ENCODE measurements at regions not wholly inside any gene's neighbourhood (a gene's known extent, or its start where the extent isn't known, plus 50 kb on each side); places are given as distances from the start of the nearest gene placed in this dataset.

DNA sequence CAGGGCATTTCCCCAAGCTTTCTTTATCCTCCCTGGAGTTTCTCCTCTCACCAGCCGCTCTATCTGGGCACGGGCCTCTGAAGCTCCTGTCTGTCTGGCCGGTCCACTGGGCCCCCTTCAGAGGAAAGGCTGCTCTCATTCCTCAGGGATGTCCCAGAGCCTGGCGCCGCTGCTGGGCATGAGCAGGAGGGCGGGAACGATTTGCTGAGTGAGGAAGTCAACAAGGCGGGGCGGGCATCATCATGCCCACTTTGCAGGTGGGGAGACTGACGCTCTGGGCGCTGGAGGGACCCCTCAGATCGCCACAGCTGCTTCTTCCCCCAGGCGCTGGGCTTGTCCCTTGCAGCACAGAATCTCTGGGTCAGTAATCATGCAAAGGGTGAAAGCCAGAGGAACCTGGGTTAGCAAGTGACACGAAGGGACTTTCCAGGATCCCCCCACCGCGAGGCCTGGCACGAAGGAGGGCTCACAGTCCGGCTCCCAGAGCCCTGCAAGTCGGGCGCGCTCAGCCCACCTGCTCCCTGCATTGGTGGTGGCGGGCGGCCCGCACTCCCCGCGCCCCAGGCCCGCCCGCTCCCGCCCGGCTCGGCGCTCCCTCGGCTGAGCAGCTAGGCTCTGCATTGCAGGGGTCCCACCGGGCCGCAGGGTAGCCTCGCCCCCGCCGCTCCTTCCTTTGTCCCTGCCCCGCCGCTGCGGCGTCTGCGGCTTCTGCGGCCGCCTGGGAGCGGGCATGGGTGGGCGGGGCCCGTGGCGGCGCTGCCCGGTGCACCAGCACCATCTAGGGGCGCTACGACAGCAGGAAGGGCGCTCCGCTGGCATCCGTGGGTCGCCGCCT is 157.8 kb downstream of the CYRIA start:
- DNase-seq (ENCODE audit: low read depth in 3 of 3) = peak in 1 of 3 experiments; percentile 4

DNA sequence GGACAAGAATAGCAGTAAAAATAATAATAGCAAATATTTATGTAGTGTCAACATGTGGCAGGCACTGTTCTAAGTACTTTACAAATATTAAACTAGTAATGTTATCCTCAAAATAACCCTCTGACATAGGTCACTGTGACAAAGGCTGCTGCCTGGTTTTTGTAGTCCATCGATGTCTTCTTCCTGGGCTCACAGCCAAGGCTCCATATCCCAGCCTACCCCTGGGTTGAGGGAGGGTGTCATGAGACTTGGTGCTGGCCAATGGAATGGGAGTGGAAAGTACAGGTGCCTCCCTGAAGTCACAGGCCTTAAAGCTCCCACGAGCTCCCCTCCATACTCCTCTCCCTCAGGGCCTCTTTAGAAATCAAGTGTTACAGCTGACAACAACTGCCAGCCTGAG is 159.3 kb downstream of the CYRIA start:
- no peak for DNase-seq (ENCODE audit: low read depth in 3 of 3)

DNA sequence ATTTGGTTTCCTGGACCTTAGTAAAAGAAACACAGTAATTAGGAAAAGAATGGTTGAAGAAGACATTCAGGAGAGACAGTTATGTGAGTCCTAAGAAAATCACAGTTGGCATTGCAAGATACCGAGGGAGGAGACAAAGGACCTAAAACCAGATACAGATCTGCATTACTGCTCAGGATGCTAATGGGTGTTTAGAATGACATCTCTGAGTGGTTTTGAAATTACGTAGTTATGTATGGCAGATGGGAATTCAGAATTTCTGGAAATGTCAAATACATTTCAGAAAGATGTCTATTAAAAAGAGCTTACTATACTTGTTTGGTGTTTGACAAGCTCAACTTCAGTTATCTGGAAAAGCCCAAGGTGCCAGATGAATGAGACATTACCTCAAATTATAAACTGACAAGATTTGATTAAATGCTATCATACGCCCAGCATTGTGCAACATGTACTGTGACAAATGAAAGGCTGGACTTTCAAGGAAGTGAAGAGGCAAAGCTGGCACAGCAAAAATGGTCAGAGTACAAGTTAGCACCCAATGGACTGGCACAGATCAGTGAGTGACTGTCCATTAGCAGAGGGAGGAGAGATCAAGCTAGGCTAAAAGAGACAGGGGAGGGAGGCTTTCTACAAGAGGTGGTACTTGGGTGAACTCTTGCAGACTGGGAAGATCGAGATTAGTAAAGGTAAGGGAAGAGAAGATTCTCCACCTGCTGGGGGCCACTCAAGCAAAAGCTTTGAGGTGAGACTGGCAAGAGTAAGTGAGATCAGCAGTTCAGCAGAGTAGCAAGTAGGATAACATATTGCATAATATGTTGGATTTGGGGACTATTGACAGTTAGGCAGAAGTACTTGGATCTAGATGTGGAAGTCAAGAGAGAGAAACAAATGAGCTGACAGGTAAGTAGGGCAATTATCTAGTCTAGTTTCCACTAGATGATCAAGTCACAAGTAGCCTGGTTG is 168.9 kb downstream of the CYRIA start:
- DNase-seq (ENCODE audit: low read depth in 3 of 3) = no peak

DNA sequence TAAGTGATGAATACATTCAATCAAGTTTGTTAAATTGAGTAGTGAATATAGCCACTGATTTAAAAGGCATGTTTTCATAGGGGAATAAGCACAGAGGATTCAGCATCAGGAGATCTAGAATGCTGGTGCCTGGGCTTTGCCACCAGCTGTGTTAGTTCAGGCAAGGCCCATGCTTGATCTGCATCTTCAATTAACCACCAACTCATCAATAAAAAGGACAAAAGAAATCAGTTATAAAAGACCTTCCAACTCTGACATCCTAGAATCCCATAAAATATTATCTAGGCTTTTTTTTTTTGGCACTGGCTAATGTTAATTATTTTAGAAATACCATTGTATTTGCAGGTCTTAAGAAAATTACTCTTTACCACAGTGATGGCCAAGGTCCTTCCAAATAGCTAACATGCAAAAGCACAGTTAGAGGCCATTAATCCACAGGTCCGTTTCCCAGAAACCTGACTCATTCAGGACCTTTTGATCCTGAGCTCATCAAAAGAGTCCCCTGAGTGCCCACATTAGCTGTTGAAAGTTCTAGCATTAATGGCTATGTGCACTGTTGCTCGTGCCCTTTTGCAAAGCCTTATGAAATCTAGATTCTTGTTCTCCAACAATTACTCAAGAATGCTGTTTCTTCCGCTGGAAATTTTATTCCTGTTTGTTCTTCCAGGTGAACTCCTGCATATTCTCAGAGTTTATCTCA is 170.0 kb downstream of the CYRIA start:
- no peak for DNase-seq (ENCODE audit: low read depth in 3 of 3)

DNA sequence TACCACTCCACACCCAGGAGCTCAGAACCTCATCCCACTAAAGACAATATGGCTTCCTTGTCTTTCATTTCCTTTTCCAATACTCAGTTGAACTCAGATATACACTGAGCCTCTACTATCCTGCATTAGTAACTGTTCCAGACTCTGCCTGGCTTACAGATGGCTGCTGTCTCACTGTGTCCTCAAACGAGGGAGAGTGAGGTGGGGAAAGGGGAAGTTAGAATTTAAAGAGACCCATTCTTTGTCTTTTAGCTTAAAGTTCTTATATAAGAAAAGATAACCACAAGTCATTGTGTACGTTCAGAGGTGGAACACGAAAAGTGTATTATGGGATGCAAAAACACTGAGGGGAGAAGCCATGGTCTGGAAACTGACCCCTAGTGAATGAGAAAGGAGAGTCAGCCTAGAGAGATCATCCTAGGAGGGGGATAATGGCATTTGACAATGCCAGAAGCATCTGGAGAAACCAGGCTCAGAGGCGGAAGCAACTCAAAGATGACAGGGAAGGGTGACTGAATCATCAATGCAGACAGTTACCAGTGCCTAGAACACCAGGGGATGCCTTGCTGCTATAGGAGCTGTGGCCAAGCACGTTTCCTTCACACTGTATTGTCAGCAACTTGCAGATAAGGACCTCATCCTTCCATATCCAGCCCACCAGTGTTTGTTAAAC is 170.7 kb downstream of the CYRIA start:
- DNase-seq (ENCODE audit: low read depth in 3 of 3) = no peak

DNA sequence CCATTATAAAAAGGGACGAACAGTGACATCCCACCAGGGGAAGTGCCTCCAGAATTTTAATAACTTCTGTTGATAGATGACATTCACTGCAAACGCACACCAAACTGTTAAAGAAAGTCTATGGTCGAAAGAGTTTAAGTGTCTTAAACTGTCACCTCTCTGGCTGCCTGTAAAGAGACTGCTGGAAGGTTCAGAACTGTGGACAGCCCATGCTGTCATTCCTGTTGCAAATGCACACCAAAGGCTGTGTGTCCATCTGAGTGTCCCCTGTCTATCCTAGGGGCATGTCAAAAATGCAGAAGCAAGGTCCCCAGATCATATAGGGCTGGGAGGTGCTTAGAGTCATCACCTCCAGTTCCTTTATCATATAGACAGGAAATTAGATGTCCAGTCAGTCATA is 171.8 kb downstream of the CYRIA start:
- no peak for DNase-seq (ENCODE audit: low read depth in 3 of 3)

DNA sequence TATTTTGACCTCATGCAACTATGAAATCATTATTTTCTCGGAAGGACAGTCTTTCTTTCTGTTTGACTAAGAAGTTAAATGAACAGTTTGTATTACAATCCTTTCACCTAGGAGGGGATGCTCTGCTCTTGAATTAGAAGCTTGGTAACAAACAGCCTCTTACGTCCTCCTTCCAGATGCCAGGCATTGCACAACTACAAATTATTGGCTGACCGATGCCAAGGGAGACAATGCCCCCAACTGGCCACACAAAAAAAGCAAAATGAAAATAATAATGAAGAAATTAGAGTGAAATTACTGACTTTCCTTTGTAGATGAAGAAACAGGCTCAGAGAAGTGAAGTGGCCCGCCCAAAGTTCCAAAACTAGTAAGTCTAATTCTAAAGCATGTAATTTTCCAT is 177.9 kb downstream of the CYRIA start:
- DNase-seq (ENCODE audit: low read depth in 3 of 3) = no peak

DNA sequence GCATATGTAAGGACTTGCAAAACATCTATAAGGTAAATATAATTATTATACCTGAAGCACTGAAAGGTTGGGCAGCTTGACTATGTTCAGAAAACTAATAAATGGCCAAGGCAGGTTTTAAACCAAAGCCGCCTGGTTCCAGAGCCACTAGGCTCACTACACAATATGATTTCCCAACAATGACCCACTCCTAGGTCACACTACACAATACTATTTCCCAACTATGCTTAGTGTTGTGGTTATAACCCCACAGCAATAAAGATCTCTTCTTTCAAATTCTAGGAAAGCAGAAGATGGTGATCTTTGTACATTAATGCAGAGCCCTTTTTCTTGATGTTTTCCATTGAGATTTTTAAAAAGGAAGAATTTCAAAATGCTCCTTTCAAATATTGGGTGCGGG is 180.4 kb downstream of the CYRIA start:
- no peak for DNase-seq (ENCODE audit: low read depth in 3 of 3)

DNA sequence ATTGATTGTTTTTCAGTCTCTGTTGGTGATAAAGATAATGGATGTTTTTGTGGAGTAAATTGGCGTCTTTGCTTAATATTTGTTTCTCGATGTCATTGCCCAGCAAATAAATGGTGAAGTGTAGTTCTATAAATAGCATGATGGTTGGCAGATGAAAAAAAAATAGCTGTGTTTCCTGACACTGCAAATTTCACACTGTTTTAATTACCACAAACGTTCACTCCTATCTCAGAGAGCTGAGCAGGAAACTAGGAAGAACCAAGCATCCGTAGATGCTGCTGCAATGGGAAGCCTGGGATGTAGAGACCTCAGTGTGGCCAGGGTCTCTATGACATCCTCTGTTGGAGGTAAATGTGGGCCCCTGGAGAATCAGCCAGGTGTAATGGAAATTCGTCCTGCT is 183.2 kb downstream of the CYRIA start:
- DNase-seq (ENCODE audit: low read depth in 3 of 3) = no peak

DNA sequence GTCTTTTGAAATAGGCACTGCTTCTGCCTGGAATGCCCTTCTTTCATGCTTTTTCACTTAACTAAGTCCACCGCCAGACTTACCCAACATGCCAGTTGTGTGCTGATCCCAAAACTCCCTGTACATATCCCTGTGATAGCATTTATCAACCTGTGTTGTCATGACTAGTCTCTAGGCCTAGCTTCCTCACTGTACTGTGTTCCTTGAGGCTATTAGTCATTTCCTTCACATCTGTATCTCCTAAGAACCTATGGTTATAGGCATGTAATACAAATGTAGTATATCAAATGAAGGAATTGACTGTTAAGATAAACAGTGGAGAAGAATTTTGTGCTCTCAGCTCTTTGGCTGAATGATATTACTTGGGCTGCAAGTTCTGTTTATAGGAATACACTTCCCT is 184.3 kb downstream of the CYRIA start:
- DNase-seq (ENCODE audit: low read depth in 3 of 3) = no peak

DNA sequence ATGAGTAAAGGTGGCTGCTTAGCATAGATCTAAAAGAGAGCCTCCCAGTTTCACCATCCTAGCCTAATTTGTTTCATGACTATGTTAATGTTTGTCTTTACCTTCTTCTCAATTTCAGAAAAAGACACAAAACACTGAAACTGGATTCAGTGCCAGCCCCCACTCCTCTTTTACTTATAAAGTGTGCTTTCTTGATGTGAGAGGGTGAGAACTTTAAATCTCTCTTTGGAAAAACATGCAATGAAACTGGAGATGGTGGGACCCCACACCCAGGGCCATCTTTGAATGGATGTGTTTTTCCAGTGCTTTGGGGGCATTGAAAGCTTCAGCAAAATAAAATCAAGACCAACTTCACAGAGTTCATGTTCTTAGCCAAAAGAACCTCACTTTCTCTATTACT is 185.9 kb downstream of the CYRIA start:
- DNase-seq (ENCODE audit: low read depth in 3 of 3) = no peak

DNA sequence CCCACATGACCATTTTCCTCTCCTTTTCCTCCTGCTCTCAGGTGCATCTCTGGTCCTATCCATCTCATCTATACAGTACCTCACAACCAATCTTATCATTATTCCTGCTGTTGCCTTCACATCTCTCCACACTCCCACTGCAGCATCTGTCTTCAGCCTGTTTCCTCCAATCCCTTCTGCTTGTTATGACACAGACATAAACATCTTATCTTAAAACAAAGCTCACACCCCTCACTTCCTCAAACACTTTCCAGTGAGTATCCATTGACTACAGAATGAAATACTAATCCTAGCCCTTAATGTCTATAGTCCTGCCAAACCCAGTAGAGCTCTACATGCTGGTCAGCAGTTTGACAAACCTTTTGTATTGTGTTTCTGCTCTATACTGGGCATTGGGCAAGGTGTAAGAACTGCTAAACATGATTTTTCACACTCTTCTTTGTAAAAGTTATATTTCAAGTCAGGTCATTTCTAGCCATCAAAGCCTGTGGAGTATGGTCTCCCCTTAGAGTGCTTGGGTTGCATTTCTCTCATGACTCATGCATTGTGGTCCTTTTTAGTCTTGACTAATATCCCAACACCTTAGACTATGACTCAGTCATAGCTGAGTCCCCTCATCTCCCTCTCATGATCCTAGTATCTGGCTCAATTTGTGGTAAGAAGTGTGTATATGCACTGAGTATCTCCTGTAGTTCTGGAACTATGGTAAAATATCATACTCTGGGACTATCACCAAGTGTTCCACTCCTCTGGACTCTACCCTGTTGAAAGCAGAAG is 187.0 kb downstream of the CYRIA start:
- DNase-seq (ENCODE audit: low read depth in 3 of 3) = no peak

DNA sequence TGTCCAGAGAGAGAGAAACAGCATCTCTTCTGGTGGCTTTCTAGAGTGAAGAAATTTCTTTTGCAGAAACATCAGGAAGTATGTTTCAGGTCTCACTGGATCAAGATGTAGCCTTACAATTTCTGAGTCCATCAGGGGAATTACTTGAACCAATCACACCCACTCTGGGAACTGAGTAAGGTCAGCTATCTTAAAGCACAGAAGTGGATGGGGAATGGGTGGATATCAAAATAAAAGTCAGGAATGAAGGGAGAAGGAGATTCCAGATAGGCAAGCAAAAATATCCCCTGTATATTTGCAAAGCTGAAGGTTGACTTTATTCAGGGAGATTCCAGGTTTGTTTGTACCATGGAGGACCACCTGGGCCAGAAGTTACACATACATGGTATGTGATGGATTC is 188.0 kb downstream of the CYRIA start:
- DNase-seq (ENCODE audit: low read depth in 3 of 3) = no peak

DNA sequence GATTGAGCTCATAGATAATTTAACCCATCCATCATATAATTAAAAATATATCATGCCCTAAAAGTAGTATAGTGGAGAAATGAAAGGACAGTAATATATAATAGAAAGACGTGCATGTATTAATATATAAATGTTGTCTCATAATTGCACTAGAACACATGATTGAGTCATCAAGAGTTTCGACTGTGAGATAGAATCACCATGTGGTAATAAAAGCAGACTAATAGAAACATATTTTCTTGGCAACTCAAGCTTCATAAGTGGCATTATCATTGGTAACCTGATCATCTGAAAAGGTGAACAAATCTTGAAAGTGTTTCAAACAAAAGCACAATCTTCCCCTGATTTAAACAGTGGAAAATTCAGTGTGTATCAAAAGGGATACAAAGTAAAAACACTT is 188.8 kb downstream of the CYRIA start:
- no peak for DNase-seq (ENCODE audit: low read depth in 3 of 3)

DNA sequence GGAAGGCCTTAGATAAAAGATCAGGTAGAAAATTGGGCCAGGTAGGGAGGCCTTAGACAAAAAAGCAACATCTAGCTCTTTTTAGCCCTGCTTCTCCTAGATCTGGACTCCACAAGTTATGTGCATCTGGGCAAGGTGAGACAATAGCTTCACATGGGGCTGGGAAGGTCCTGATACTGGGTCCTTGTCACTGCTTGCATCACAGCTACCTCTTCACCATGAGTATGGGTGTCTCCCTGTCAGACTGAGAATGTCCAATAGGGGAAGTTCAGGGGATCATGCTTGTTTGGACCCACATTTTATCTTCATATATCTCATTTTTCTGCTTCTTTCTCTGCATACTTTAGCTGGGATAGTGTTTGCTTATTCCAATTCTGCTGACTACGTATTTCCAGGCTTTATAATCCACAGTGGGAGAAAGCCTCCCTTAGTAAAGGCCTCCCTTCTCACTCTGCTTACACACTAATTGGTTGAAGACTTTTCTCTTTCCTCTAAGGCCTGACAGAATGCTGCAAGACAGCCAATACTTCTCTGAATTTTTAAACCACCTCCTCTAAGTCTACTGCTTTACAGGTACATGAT is 189.6 kb downstream of the CYRIA start:
- no peak for DNase-seq (ENCODE audit: low read depth in 3 of 3)

DNA sequence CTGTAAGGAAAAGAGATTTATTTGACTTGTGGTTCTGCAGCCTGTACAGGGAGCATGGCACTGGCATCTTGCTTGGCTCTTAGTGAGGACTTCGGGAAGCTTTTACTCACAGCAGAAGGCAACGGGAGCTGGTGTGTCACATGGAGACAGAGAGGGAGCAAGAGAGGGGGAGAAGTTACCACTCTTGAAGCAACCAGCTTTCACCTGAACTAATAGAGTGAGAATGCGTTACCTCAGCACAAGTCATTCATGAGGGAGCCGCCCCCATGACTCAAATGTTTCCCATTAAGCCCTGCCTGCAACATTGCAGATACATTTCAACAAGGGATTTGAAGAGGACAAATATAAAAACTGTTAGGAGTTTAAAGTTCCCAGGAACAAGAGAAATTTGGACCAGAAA is 190.0 kb downstream of the CYRIA start:
- DNase-seq (ENCODE audit: low read depth in 3 of 3) = no peak

DNA sequence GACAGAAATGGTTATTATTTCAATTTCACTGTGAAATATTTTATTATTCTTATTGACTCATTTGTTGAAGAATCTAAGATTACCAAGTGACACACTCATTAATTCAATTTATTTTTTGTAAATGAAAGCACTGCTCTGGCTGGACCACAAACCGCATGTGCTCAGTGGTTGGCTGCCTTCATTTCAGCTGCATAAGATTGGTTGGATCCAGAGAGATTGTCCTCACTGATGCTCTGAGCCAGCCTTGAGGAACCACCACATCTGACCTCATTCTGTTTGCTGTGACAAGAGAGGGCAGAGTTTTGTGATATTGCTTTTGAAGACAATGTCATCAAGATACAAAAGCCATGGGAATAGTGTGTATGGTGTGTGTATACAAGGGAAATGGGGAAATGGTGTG is 192.1 kb downstream of the CYRIA start:
- no peak for DNase-seq (ENCODE audit: low read depth in 3 of 3)

DNA sequence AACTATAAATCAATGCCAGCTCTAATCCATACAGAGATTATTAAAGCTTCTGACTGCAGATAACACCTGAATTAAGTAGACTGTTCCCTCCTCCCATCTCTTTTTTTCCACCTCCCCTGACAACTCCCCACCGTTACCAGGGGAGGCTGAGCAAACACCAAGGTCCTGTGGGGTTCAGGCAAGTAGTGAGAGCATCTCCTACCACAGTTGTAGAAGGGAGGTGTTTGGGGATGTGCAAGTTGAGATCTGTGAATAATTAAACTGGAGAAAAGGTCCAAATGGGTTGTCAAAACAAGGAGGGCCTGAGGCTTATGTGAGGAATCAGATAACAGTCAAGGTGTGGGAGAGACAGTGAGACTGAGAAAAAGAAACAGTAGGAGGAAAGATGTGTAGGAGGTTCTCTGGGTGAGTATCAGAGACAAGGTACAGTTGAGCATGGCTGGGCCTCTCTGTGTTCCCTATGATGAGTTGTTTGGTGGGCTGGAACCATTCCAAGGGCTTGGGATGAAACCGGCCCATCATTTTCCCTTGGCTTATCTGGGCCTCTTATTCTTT is 194.6 kb downstream of the CYRIA start:
- DNase-seq (ENCODE audit: low read depth in 3 of 3) = no peak

DNA sequence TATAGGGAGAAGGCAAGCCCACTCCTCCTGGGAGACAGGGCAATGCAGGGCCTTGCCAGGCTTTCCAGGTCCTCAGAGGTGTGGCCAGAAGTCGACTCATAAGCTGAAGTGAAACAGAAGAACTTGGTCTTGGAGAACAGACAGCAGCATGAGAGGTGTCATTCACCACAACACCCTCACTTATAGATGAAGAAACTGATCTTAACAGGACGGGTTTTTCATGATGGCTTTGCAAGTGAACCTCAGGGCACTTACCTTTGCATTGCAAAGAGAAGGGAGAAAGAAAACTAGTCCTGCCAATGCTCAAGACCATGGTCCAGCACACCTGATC is 198.8 kb downstream of the CYRIA start:
- DNase-seq (ENCODE audit: low read depth in 3 of 3) = no peak

DNA sequence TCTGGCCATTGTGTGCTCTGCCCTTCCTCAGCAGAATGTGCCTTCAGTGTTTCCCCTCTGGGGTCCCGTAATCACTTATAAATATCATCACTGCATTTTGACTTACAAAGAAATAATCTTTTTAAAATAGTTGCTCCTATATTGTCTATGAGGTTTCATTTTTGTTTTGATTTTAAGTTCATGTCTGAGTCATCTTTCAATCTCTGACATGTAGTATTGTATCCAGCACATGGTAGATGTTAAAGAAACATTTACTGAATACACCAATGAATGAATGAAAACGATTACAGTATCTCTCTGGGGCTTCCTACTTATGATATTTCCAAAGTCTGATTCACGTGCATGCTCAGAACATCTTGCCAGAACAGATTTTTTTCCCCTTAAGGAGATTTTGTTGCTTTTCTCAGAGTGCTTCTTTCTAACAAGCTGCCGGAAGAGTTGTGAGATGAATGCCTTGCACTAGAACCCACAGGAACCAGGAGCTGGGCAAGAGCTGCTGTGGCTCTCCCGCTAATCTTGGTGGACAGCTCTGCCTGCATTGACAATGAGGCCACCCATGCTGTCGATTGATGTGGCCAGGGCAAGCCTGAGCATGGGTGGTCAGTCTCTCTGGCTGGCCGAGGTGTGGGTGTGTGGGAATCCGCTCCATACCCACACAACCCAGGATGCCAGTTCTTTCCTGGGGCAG is 199.4 kb downstream of the CYRIA start:
- no peak for DNase-seq (ENCODE audit: low read depth in 3 of 3)

Measured in stimulated activated CD4-positive, alpha-beta T cell treated with anti-CD3 and anti-CD28 coated beads, TNF-alpha, amount 100 ng/mL, for 4 hours (primary cell).